Lower leg skin (tissue), 4 donors: ENCODE measurements at regions not wholly inside any gene's neighbourhood (a gene's known extent, or its start where the extent isn't known, plus 50 kb on each side); places are given as distances from the start of the nearest gene placed in this dataset.

Experiments used
- DNase-seq, 2 donors: peaks; one replicate each; pipeline ENCODE4 v3.0.0-alpha.2; 2019; ENCODE audit warnings: low spot score in 2 of 2
- H3K4me3 ChIP-seq: fragments of 200-600 bp; sonication (generic); 2 replicates; pipeline ENCODE4 v1.5.1; 2017; ENCODE audit warnings: mild to moderate bottlenecking, low read depth; ENCODE audit not compliant: poor library complexity, severe bottlenecking
- POLR2A ChIP-seq, 2 donors: fragments of 450-650 bp; IDR thresholded peaks; one replicate each; pipeline ENCODE4 v1.6.1; 2016 to 2017; ENCODE audit warnings: antibody characterized with exemption in 2 of 2, mild to moderate bottlenecking in 1 of 2, moderate library complexity in 1 of 2
- WGBS, 2 donors: methylation state at CpG; one replicate each; pipeline ENCODE4 v1.1.5; 2018; 5-methylcytosine and 5-hydroxymethylcytosine counted together
- intact Hi-C: fragments of 100-400 bp; cut with DNase I; formaldehyde crosslinking; loops from one replicate; pipeline ENCODE4 v1.15.0; 2023; ENCODE audit warnings: low total_unique reads
- TF ChIP-seq, protein P1 (sequence below), 3 donors: fragments of 450-650 bp; IDR thresholded peaks; one replicate each; pipeline ENCODE4 v1.5.1; 2016; ENCODE audit warnings: antibody characterized with exemption in 3 of 3, mild to moderate bottlenecking in 3 of 3, moderate library complexity in 2 of 3

DNA sequence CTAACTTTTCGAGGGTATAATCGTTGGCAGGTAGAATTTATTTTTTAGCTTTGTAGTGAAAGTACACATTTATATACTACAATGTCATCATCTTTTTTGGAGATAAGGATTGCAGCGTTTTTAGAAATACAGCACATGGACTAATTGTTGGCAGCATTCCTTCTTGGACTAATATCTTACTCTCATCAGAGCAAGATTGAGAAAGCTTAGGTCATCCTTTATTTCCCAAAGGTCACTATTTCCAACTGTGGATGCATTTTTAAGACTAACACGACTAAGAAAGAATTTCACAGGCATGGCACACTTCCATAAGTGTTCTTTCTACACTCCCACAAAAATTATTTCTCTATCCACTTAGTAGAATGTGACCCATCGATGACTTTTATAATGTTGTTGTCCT is 732.3 kb downstream of the NCAM2 start:
- intact Hi-C loops, result no loop called here
- WGBS, 2 donors, result 73% methylated on average over 5 of the region's 5 CpGs
- H3K4me3 ChIP-seq, result no peak overlapping the region
- TF ChIP-seq, protein P1, sequence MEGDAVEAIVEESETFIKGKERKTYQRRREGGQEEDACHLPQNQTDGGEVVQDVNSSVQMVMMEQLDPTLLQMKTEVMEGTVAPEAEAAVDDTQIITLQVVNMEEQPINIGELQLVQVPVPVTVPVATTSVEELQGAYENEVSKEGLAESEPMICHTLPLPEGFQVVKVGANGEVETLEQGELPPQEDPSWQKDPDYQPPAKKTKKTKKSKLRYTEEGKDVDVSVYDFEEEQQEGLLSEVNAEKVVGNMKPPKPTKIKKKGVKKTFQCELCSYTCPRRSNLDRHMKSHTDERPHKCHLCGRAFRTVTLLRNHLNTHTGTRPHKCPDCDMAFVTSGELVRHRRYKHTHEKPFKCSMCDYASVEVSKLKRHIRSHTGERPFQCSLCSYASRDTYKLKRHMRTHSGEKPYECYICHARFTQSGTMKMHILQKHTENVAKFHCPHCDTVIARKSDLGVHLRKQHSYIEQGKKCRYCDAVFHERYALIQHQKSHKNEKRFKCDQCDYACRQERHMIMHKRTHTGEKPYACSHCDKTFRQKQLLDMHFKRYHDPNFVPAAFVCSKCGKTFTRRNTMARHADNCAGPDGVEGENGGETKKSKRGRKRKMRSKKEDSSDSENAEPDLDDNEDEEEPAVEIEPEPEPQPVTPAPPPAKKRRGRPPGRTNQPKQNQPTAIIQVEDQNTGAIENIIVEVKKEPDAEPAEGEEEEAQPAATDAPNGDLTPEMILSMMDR (IDR thresholded peaks at IDR 0.05), result no peak
- TF ChIP-seq POLR2A (IDR thresholded peaks at IDR 0.05), result no peak
- DNase-seq, result no peak

DNA sequence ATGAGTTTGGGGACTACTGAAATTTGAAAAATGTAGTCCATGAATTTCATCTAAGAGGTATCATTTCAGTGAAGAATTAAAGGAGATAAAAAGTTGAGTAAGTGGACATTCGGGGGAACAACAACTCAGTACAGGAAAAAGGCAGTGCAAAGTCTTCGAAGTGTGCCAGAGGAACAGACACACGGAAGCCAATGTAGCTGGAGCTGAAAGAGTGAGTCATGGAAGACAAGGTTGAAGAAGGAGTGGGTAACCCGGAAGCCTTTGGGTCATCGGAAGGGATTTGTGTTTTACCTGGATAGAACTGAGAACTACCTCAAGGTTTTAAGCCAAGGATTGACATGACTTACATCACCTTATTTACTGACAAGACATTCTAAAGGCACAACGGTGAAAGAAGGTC is 733.4 kb downstream of the NCAM2 start:
- TF ChIP-seq POLR2A (IDR thresholded peaks at IDR 0.05), result no peak
- TF ChIP-seq, protein P1 (IDR thresholded peaks at IDR 0.05), result no peak
- intact Hi-C loops, result no loop called here
- 89 to 95% methylated on average over 6 of the region's 6 CpGs for WGBS, 2 donors
- H3K4me3 ChIP-seq, result no peak overlapping the region
- no peak for DNase-seq

DNA sequence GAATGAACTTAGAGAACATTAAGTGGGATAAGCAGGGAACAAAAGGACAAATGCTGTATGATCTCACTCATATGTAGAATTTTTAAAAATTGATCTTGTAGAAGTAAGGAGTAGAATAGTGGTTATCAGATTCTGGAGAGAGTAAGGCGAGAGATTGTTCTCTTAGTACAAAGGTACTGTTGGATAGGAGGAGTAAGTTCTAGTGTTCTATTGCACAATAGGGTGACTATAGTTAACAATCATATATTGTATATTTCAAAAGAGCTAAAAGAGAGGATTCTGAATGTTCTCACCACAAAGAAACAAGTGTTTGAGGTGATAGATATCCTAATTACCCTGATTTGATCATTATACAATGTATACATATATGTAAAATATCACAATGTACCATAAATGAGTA is 735.9 kb downstream of the NCAM2 start:
- 79 to 92% methylated on average over 1 of the region's 1 CpG for WGBS, 2 donors
- H3K4me3 ChIP-seq, result no peak overlapping the region
- TF ChIP-seq, protein P1 (IDR thresholded peaks at IDR 0.05), result no peak
- TF ChIP-seq POLR2A (IDR thresholded peaks at IDR 0.05), result no peak
- no peak for DNase-seq
- intact Hi-C loops, result no loop called here

DNA sequence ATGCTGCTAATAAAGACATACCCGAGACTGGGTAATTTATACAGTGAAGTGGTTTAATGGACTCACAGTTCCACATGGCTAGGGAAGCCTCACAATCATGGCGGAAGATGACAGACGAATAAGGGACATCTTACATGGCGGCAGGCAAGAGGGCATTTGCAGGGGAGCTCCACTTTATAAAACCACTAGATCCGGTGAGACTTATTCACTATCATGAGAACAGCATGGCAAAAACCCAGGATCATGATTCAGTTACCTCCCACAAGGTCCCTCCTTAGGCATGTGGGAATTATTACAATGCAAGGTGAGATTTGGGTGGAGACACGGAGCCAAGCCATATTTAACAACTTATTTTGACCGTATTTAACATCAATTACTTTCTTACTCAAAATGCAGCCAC is 739.0 kb downstream of the NCAM2 start:
- WGBS, 2 donors, result 68 to 88% methylated on average over 7 of the region's 7 CpGs
- H3K4me3 ChIP-seq, result no peak overlapping the region
- DNase-seq, result no peak
- intact Hi-C loops, result no loop called here
- TF ChIP-seq, protein P1 (IDR thresholded peaks at IDR 0.05), result no peak
- TF ChIP-seq POLR2A (IDR thresholded peaks at IDR 0.05), result no peak

DNA sequence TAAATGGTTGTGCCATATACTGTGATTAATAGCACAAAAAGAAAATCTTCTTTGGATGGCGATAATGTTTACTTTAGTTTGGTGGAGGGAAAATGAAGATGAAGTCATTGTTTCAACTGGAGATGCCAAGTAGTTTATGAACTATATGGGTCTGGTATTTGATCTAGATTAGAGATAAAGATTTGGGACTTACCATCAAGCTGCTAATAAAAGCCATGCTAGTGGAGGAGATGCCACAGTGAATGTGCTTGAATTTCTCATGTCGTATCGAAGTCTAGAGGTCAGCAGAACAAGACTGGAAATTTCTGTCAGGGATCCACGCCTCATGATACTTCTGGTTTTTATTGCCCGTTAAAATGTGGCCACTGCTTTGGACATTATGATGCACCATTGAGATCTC is 742.0 kb downstream of the NCAM2 start:
- no peak for DNase-seq
- no peak overlapping the region for H3K4me3 ChIP-seq
- WGBS, 2 donors, result 69 to 72% methylated on average over 5 of the region's 5 CpGs
- TF ChIP-seq, protein P1 (IDR thresholded peaks at IDR 0.05), result no peak
- TF ChIP-seq POLR2A (IDR thresholded peaks at IDR 0.05), result no peak
- intact Hi-C loops, result no loop called here

DNA sequence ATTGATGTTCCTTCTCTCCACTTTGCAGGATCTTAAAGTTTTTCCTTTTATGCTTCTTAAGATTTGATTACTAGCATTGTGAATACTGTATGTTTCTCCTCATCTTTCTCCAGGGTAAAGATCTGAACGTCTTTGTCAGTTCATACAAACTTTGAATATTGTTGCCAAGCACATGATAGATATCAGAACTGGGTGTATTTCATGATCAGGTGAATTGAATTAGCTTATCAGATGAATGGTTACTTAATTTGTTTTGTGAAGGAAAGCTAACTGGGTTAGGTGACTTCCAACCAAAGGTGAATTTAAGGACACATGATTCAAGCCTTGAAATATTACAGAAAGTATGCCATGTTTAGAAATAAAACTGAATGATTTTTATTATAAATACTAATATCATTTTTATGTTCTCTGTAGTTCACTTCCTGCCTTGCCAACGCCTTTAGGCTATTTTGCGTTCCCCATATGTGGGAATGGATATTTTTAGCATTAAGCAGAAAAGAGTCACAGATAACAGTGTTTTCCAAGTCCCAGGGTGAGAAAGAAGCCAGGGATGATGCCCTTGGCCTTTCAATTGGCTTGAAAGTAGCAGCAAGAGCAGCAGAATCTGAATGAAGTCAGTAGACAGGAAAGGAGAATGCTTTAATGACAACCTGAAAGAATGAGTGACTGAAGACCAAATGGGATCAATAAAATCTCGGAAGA is 752.1 kb downstream of the NCAM2 start:
- no peak for TF ChIP-seq POLR2A (IDR thresholded peaks at IDR 0.05)
- TF ChIP-seq, protein P1 (IDR thresholded peaks at IDR 0.05), result no peak
- intact Hi-C loops, result no loop called here
- H3K4me3 ChIP-seq, result no peak overlapping the region
- DNase-seq, result no peak
- 31 to 43% methylated on average over 4 of the region's 4 CpGs for WGBS, 2 donors
